CD8-positive, alpha-beta memory T cell (primary cell): ENCODE measurements at regions not wholly inside any gene's neighbourhood (a gene's known extent, or its start where the extent isn't known, plus 50 kb on each side); places are given as distances from the start of the nearest gene placed in this dataset.
"Not testable (repeated sequence)": the region's sequence is repeated elsewhere in the genome, so short reads cannot be mapped to it uniquely, and the experiment has no call there.

Experiments
- CTCF ChIA-PET: fragments of 350-600 bp; sonication (Branson Sonifier 250); formaldehyde crosslinking; loops from one replicate; lab custom pipeline; 2021; ENCODE audit warnings: antibody characterized with exemption; lab: Charles Lee
- POLR2A ChIA-PET: fragments of 350-600 bp; sonication (Branson Sonifier 250); formaldehyde crosslinking; loops from one replicate; lab custom pipeline; 2021; ENCODE audit warnings: antibody characterized with exemption; lab: Charles Lee
- DNase-seq, 5 donors: peaks; one replicate each; pipeline versions ENCODE4 v3.0.0 to v3.0.0-alpha.2; 2020 to 2022; ENCODE audit warnings: mixed read lengths in 1 of 5
- H3K27ac ChIP-seq: one replicate; pipeline ENCODE4 v1.7.0; 2013; ENCODE audit warnings: low read depth, mild to moderate bottlenecking, low read length, moderate library complexity
- H3K27me3 ChIP-seq: 2 replicates; pipeline ENCODE4 v1.7.0; 2013; ENCODE audit warnings: low read length, mild to moderate bottlenecking; ENCODE audit not compliant: insufficient read depth, poor library complexity, severe bottlenecking
- H3K36me3 ChIP-seq: 2 replicates; pipeline ENCODE4 v1.7.0; 2013; ENCODE audit warnings: mild to moderate bottlenecking, low read length, moderate library complexity; ENCODE audit not compliant: insufficient read depth
- H3K4me1 ChIP-seq: 2 replicates; pipeline ENCODE4 v1.7.0; 2013; ENCODE audit warnings: mild to moderate bottlenecking, low read length, moderate library complexity; ENCODE audit not compliant: insufficient read depth
- H3K4me3 ChIP-seq: 2 replicates; pipeline ENCODE4 v1.7.0; 2013; ENCODE audit warnings: mild to moderate bottlenecking, low read length
- H3K9me3 ChIP-seq: 2 replicates; pipeline ENCODE4 v1.7.0; 2013; ENCODE audit warnings: mild to moderate bottlenecking, low read length
- H3K27ac Mint-ChIP-seq, 8 donors: one replicate each; pipeline ENCODE4 v1.8.0; 2020 to 2021; ENCODE audit warnings: mixed read lengths in 8 of 8, mild to moderate bottlenecking in 6 of 8, inconsistent platforms in 3 of 8, moderate library complexity in 3 of 8
- H3K27me3 Mint-ChIP-seq, 2 donors: one replicate each; pipeline ENCODE4 v1.8.0; 2020 to 2021; ENCODE audit warnings: mixed read lengths in 2 of 2, mild to moderate bottlenecking in 1 of 2, moderate library complexity in 1 of 2
- H3K36me3 Mint-ChIP-seq, 3 donors: one replicate each; pipeline ENCODE4 v1.8.0; 2020 to 2021; ENCODE audit warnings: mixed read lengths in 3 of 3, inconsistent platforms in 1 of 3, mild to moderate bottlenecking in 1 of 3
- H3K4me1 Mint-ChIP-seq, 3 donors: one replicate each; pipeline ENCODE4 v1.8.0; 2020 to 2021; ENCODE audit warnings: mixed read lengths in 3 of 3, inconsistent platforms in 1 of 3, mild to moderate bottlenecking in 1 of 3
- H3K4me3 Mint-ChIP-seq, 7 donors: one replicate each; pipeline ENCODE4 v1.8.0; 2020 to 2021; ENCODE audit warnings: mixed read lengths in 7 of 7, mild to moderate bottlenecking in 6 of 7, moderate library complexity in 4 of 7, inconsistent platforms in 2 of 7
- H3K9me3 Mint-ChIP-seq, 5 donors: one replicate each; pipeline ENCODE4 v1.8.0; 2020 to 2022; ENCODE audit warnings: mixed read lengths in 5 of 5, mild to moderate bottlenecking in 3 of 5, moderate library complexity in 2 of 5, inconsistent platforms in 1 of 5

GRCh38 chr2:16978301-16978700 lies 312.7 kb upstream of the CYRIA start:
- H3K4me1 Mint-ChIP-seq = no peaks in the 10 kb centered on the region
- no peaks in the 10 kb centered on the region for H3K27me3 ChIP-seq
- no peaks in the 10 kb centered on the region for H3K4me1 ChIP-seq
- H3K27ac Mint-ChIP-seq = no peak overlapping the region
- no peaks in the 10 kb centered on the region for H3K27me3 Mint-ChIP-seq
- no peaks in the 10 kb centered on the region for H3K36me3 Mint-ChIP-seq
- ChIA-PET CTCF (no interaction called here), POLR2A (no interaction called here)
- no peak overlapping the region for H3K27ac ChIP-seq
- H3K9me3 ChIP-seq = no peaks in the 10 kb centered on the region
- no peak overlapping the region for H3K4me3 ChIP-seq
- H3K4me3 Mint-ChIP-seq = no peak overlapping the region
- H3K36me3 ChIP-seq = no peaks in the 10 kb centered on the region
- H3K9me3 Mint-ChIP-seq = peaks cover 0 to 15% (median 5%) of the 10 kb centered on the region in 5 donors
- DNase-seq = no peak

DNA sequence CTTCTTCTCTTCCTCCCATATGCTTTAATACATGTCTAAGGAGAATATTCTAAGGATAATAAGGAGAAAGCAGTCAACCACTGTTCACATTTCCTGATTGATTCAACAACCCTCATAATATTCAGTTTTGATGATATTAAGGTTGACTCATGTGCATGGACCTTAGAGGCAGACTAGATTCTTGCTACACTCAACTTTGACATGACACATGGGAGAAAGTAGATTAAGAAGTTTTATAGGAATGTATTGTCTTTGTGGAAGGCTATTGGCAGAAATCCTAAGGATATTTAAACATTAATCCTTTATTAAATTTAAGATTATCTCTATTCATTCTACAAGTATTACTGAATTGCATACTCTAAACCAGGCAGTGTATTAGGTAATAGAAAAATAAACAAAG lies 309.1 kb upstream of the CYRIA start:
- POLR2A ChIA-PET = no interaction called here
- Mint-ChIP-seq H3K4me3 (no peak overlapping the region), H3K27ac (no peak overlapping the region), H3K9me3 (peaks cover 2 to 15% (median 4%) of the 10 kb centered on the region in 5 donors), H3K4me1 (no peaks in the 10 kb centered on the region), H3K36me3 (no peaks in the 10 kb centered on the region), H3K27me3 (no peaks in the 10 kb centered on the region)
- DNase-seq = no peak
- CTCF ChIA-PET = no interaction called here
- Histone ChIP-seq H3K27ac (no peak overlapping the region), H3K4me3 (no peak overlapping the region), H3K27me3 (no peaks in the 10 kb centered on the region), H3K36me3 (no peaks in the 10 kb centered on the region), H3K9me3 (no peaks in the 10 kb centered on the region), H3K4me1 (no peaks in the 10 kb centered on the region)

DNA sequence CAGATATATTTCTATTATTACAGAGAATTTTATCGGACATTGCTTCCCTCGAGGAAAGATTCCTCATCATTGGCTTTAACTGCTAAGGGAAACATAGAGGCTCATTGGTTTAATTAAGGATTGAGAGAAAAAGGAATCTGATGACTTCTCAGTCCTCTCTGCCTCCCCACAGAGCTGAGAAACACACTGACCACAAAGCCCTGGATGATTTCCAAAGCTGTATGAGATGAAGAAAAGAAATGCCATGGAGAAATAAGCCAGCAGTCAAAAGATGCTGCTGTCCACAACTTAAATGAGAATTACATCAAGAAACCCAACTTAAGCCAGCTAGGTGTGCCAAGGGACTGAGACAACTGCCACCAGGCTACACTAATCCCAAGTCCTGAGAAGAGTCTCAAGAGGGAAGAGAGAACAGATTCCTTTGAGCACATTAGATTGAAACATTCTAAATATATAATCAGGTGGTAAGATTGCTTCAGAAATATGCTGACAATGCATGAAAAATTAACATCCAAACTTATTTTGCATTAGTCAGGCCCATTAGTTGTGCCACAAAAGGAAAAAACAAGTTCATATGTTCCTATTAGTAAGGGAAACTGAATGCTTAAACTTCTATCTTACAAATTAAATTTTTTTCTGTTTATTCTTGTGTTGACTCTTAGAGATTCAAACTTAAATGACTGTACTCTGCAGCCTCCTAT lies 308.1 kb upstream of the CYRIA start:
- H3K27me3 Mint-ChIP-seq = no peaks in the 10 kb centered on the region
- H3K36me3 Mint-ChIP-seq = no peaks in the 10 kb centered on the region
- Histone ChIP-seq H3K4me3 (no peak overlapping the region), H3K9me3 (no peaks in the 10 kb centered on the region), H3K27me3 (no peaks in the 10 kb centered on the region), H3K4me1 (no peaks in the 10 kb centered on the region), H3K36me3 (no peaks in the 10 kb centered on the region), H3K27ac (no peak overlapping the region)
- no peak overlapping the region for H3K27ac Mint-ChIP-seq
- CTCF ChIA-PET = no interaction called here
- POLR2A ChIA-PET = no interaction called here
- no peak for DNase-seq
- no peak overlapping the region for H3K4me3 Mint-ChIP-seq
- peaks cover 2 to 15% (median 3%) of the 10 kb centered on the region in 5 donors for H3K9me3 Mint-ChIP-seq
- H3K4me1 Mint-ChIP-seq = no peaks in the 10 kb centered on the region

DNA sequence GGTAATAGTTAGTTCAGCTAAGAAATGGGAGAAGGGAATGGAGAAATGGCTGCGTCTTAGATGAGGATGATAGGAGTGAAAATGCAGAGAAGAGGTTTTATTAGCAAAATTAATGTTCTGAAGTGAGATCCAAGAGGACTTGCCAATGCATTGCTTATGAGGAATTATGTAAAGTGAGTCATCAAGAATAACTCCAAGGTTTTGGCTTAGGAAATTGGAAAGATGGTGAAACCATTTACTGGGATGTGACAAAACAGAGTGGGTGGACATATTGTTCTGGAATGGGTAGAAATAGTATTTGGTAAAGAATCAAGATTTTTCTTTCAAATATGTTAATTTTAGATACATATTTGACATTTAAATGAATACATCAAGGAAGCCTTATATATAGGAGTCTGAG lies 306.6 kb upstream of the CYRIA start:
- ChIA-PET CTCF (no interaction called here), POLR2A (no interaction called here)
- no peak overlapping the region for H3K4me3 Mint-ChIP-seq
- DNase-seq = no peak
- H3K36me3 Mint-ChIP-seq = no peaks in the 10 kb centered on the region
- no peaks in the 10 kb centered on the region for H3K4me1 ChIP-seq
- H3K27ac ChIP-seq = no peak overlapping the region
- H3K9me3 Mint-ChIP-seq = peaks cover 0 to 11% (median 2%) of the 10 kb centered on the region in 5 donors
- no peaks in the 10 kb centered on the region for H3K27me3 Mint-ChIP-seq
- no peaks in the 10 kb centered on the region for H3K27me3 ChIP-seq
- H3K36me3 ChIP-seq = no peaks in the 10 kb centered on the region
- no peaks in the 10 kb centered on the region for H3K4me1 Mint-ChIP-seq
- no peak overlapping the region for H3K27ac Mint-ChIP-seq
- H3K9me3 ChIP-seq = no peaks in the 10 kb centered on the region
- no peak overlapping the region for H3K4me3 ChIP-seq

GRCh38 chr2:16971722-16972234 lies 306.1 kb upstream of the CYRIA start:
- H3K9me3 ChIP-seq = no peaks in the 10 kb centered on the region
- no peaks in the 10 kb centered on the region for H3K27me3 Mint-ChIP-seq
- POLR2A ChIA-PET = no interaction called here
- no peak for DNase-seq
- no peaks in the 10 kb centered on the region for H3K36me3 ChIP-seq
- CTCF ChIA-PET = no interaction called here
- H3K27me3 ChIP-seq = no peaks in the 10 kb centered on the region
- no peak overlapping the region for H3K27ac Mint-ChIP-seq
- H3K4me1 ChIP-seq = no peaks in the 10 kb centered on the region
- no peaks in the 10 kb centered on the region for H3K4me1 Mint-ChIP-seq
- H3K36me3 Mint-ChIP-seq = no peaks in the 10 kb centered on the region
- peaks cover 0 to 11% (median 2%) of the 10 kb centered on the region in 5 donors for H3K9me3 Mint-ChIP-seq
- no peak overlapping the region for H3K27ac ChIP-seq
- no peak overlapping the region for H3K4me3 Mint-ChIP-seq
- H3K4me3 ChIP-seq = no peak overlapping the region

- H3K27me3 ChIP-seq, H3K27ac Mint-ChIP-seq, H3K27me3 Mint-ChIP-seq, CTCF ChIA-PET, H3K9me3 ChIP-seq, H3K4me1 Mint-ChIP-seq, H3K4me3 ChIP-seq, DNase-seq, H3K36me3 Mint-ChIP-seq, H3K4me3 Mint-ChIP-seq, POLR2A ChIA-PET, H3K36me3 ChIP-seq, H3K27ac ChIP-seq, H3K4me1 ChIP-seq: not testable (repeated sequence)
- peaks cover 0 to 11% (median 2%) of the 10 kb centered on the region in 5 donors for H3K9me3 Mint-ChIP-seq
These were observed 305.3 kb upstream of the CYRIA start for GRCh38 chr2:16970948-16971347.

DNA sequence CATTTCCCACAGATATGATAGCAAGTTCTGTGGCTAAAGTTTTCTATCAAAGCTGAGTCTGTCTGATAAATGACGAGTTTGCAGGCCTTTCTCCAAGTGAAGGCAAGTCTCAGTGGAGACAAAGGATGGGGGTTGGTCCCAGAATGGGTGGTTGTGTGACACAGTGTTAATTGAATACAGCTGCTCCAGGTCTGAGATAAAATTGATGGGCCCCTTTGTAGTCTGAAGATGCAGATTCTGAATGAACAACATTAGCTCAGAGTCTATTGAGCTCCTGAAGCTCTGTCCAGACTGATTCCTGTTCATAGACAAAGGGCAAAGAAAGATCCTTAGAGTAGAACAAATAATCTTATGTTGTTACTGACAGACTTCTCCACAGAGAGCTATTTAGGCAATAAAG lies 296.9 kb upstream of the CYRIA start:
- POLR2A ChIA-PET = no interaction called here
- no peaks in the 10 kb centered on the region for H3K9me3 ChIP-seq
- no peak overlapping the region for H3K27ac ChIP-seq
- DNase-seq = no peak
- no peaks in the 10 kb centered on the region for H3K4me1 Mint-ChIP-seq
- no peaks in the 10 kb centered on the region for H3K4me1 ChIP-seq
- H3K27ac Mint-ChIP-seq = no peak overlapping the region
- no peak overlapping the region for H3K4me3 ChIP-seq
- CTCF ChIA-PET = no interaction called here
- H3K27me3 Mint-ChIP-seq = no peaks in the 10 kb centered on the region
- no peak overlapping the region for H3K4me3 Mint-ChIP-seq
- no peaks in the 10 kb centered on the region for H3K36me3 ChIP-seq
- H3K36me3 Mint-ChIP-seq = no peaks in the 10 kb centered on the region
- H3K27me3 ChIP-seq = no peaks in the 10 kb centered on the region
- peaks cover 2 to 5% (median 4%) of the 10 kb centered on the region in 5 donors for H3K9me3 Mint-ChIP-seq

- no peak overlapping the region for H3K27ac Mint-ChIP-seq
- H3K4me3 Mint-ChIP-seq = no peak overlapping the region
- CTCF ChIA-PET = no interaction called here
- no peaks in the 10 kb centered on the region for H3K36me3 Mint-ChIP-seq
- POLR2A ChIA-PET = no interaction called here
- no peak overlapping the region for H3K4me3 ChIP-seq
- H3K9me3 Mint-ChIP-seq = peaks cover 2 to 5% (median 4%) of the 10 kb centered on the region in 5 donors
- no peaks in the 10 kb centered on the region for H3K9me3 ChIP-seq
- H3K27me3 Mint-ChIP-seq = no peaks in the 10 kb centered on the region
- no peaks in the 10 kb centered on the region for H3K4me1 ChIP-seq
- H3K27me3 ChIP-seq = no peaks in the 10 kb centered on the region
- no peaks in the 10 kb centered on the region for H3K4me1 Mint-ChIP-seq
- no peaks in the 10 kb centered on the region for H3K36me3 ChIP-seq
- H3K27ac ChIP-seq = no peak overlapping the region
- DNase-seq = no peak
These were observed 294.9 kb upstream of the CYRIA start for GRCh38 chr2:16960579-16960978.
